CD14-positive monocyte (primary cell): ENCODE measurements at regions not wholly inside any gene's neighbourhood (a gene's known extent, or its start where the extent isn't known, plus 50 kb on each side); places are given as distances from the start of the nearest gene placed in this dataset.
"Not testable (repeated sequence)": the region's sequence is repeated elsewhere in the genome, so short reads cannot be mapped to it uniquely, and the experiment has no call there.

ENCODE experiments used
- DNase-seq, 3 donors: peaks; one replicate each; pipeline ENCODE4 v3.0.0-alpha.2; 2011 to 2022
- H2AFZ ChIP-seq: 2 replicates; pipeline ENCODE4 v1.6.0; 2012; ENCODE audit warnings: mild to moderate bottlenecking, low read depth, low read length, inconsistent platforms; ENCODE audit not compliant: insufficient read depth, poor library complexity, severe bottlenecking
- H3K27ac ChIP-seq, 2 donors: 1 replicate in 1 of 2; 2 replicates in 1 of 2; pipeline ENCODE4 v1.5.1; 2012 to 2013; ENCODE audit warnings: low read length in 2 of 2, control low read depth in 1 of 2, inconsistent platforms in 1 of 2, low read depth in 1 of 2, mild to moderate bottlenecking in 1 of 2
- H3K27me3 ChIP-seq, 2 donors: one replicate each; pipeline versions ENCODE4 v1.6.0 to v1.6.1; 2011 to 2013; ENCODE audit warnings: low read length in 2 of 2; ENCODE audit not compliant: control insufficient read depth in 2 of 2, insufficient read depth in 2 of 2
- H3K36me3 ChIP-seq, 2 donors: replicated peaks in 1 of 2; 1 replicate in 1 of 2; 2 replicates in 1 of 2; pipeline versions ENCODE4 v1.5.1 to v1.6.1; 2012 to 2013; ENCODE audit warnings: low read length in 2 of 2, control low read depth in 1 of 2, inconsistent platforms in 1 of 2, mild to moderate bottlenecking in 1 of 2; ENCODE audit not compliant: insufficient read depth in 2 of 2, control insufficient read depth in 1 of 2
- H3K4me1 ChIP-seq, 2 donors: 1 replicate in 1 of 2; 2 replicates in 1 of 2; pipeline versions ENCODE4 v1.5.1 to v1.6.1; 2012 to 2013; ENCODE audit warnings: low read length in 2 of 2, control low read depth in 1 of 2, inconsistent platforms in 1 of 2, mild to moderate bottlenecking in 1 of 2, moderate library complexity in 1 of 2; ENCODE audit not compliant: insufficient read depth in 2 of 2, control insufficient read depth in 1 of 2
- H3K4me2 ChIP-seq: replicated peaks from 2 replicates; pipeline ENCODE3; 2012; ENCODE audit warnings: low read length, moderate library complexity, mild to moderate bottlenecking; ENCODE audit not compliant: poor library complexity, severe bottlenecking; ENCODE audit errors: extremely low read depth
- H3K4me3 ChIP-seq, 3 experiments: fragments of 200-600 bp in 1 of 3; sonication (generic) in 1 of 3; replicated peaks in 1 of 3; 1 replicate in 2 of 3; 2 replicates in 1 of 3; pipeline ENCODE4 v1.5.1; 2011 to 2013; ENCODE audit warnings: low read length in 3 of 3, mild to moderate bottlenecking in 3 of 3, control low read depth in 2 of 3, low read depth in 2 of 3, inconsistent platforms in 1 of 3, moderate library complexity in 1 of 3
- H3K79me2 ChIP-seq: 2 replicates; pipeline ENCODE4 v1.6.0; 2012; ENCODE audit warnings: mild to moderate bottlenecking, control low read depth, inconsistent platforms, low read length, moderate library complexity; ENCODE audit not compliant: insufficient read depth
- H3K9ac ChIP-seq: 2 replicates; pipeline ENCODE4 v1.6.0; 2017; ENCODE audit warnings: low read length, mild to moderate bottlenecking; ENCODE audit not compliant: insufficient read depth, poor library complexity, severe bottlenecking
- H3K9me3 ChIP-seq, 2 donors: replicated peaks in 1 of 2; 1 replicate in 1 of 2; 2 replicates in 1 of 2; pipeline versions ENCODE4 v1.5.1 to v1.6.1; 2012 to 2013; ENCODE audit warnings: low read length in 2 of 2, control low read depth in 1 of 2; ENCODE audit not compliant: control insufficient read depth in 1 of 2, insufficient read depth in 1 of 2
- H4K20me1 ChIP-seq: 2 replicates; pipeline ENCODE4 v1.6.0; 2012; ENCODE audit warnings: mild to moderate bottlenecking, low read length, control low read depth, moderate library complexity; ENCODE audit not compliant: insufficient read depth
- H3K27ac Mint-ChIP-seq, 7 donors: one replicate each; pipeline ENCODE4 v1.8.0; 2020; ENCODE audit warnings: mild to moderate bottlenecking in 7 of 7, mixed read lengths in 7 of 7, moderate library complexity in 6 of 7, inconsistent platforms in 2 of 7
- H3K27me3 Mint-ChIP-seq, 3 donors: one replicate each; pipeline ENCODE4 v1.8.0; 2021 to 2022; ENCODE audit warnings: low read depth in 3 of 3, mild to moderate bottlenecking in 3 of 3, mixed read lengths in 3 of 3, moderate library complexity in 3 of 3, inconsistent platforms in 1 of 3
- H3K36me3 Mint-ChIP-seq, 2 donors: one replicate each; pipeline ENCODE4 v1.8.0; 2020; ENCODE audit warnings: mixed read lengths in 2 of 2, inconsistent platforms in 1 of 2, mild to moderate bottlenecking in 1 of 2
- H3K4me1 Mint-ChIP-seq: one replicate; pipeline ENCODE4 v1.8.0; 2020; ENCODE audit warnings: mild to moderate bottlenecking, mixed read lengths
- H3K4me3 Mint-ChIP-seq, 2 donors: one replicate each; pipeline ENCODE4 v1.8.0; 2020; ENCODE audit warnings: mild to moderate bottlenecking in 2 of 2, mixed read lengths in 2 of 2, moderate library complexity in 1 of 2
- H3K9me3 Mint-ChIP-seq, 7 donors: one replicate each; pipeline ENCODE4 v1.8.0; 2020 to 2022; ENCODE audit warnings: mixed read lengths in 7 of 7, mild to moderate bottlenecking in 6 of 7, moderate library complexity in 6 of 7, inconsistent platforms in 2 of 7
- WGBS: methylation state at CpG from one replicate; pipeline ENCODE4 v1.1.5; 2013; ENCODE audit warnings: missing lambda C conversion rate; ENCODE audit not compliant: insufficient coverage; 5-methylcytosine and 5-hydroxymethylcytosine counted together
- intact Hi-C, 2 donors: fragments of 100-400 bp; cut with micrococcal nuclease; formaldehyde crosslinking; loops; one replicate each; pipeline versions ENCODE4 v1.15.0 to v1.15.1; 2023
- TF ChIP-seq, protein P1 (sequence below): fragments of 200-600 bp; IDR thresholded peaks from one replicate; pipeline ENCODE4 v1.8.0; 2022; ENCODE audit warnings: antibody characterized with exemption, mild to moderate bottlenecking

DNA sequence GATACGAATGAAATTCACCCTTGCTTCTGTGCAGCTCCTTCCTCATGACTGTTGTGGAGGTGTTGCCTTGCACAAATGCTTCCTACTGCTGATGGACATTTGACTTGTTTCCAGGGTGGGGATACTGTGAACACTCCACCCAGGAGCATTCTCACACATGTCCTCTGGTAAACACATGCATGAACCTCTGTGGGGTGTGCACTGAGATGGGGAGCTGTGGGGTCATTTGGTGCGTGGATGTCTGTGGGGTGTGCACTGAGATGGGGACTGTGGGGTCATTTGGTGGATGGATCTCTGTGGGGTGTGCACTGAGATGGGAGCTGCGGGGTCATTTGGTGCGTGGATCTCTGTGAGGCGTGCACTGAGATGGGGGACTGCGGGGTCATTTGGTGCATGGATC lies 72.9 kb upstream of the IRX4 start:
- Histone ChIP-seq H3K4me2 (no peak overlapping the region), H3K4me1 (no peaks in the 10 kb centered on the region), H3K4me3 (no peak overlapping the region), H3K79me2 (no peaks in the 10 kb centered on the region), H3K27ac (no peak overlapping the region), H2AFZ (no peak overlapping the region), H3K27me3 (peaks cover 0 to 6% of the 10 kb centered on the region in 2 donors), H4K20me1 (no peaks in the 10 kb centered on the region), H3K36me3 (no peaks in the 10 kb centered on the region), H3K9ac (no peak overlapping the region), H3K9me3 (peaks cover 0 to 4% of the 10 kb centered on the region in 2 donors)
- peaks cover 12 to 20% (median 18%) of the 10 kb centered on the region in 3 donors for H3K27me3 Mint-ChIP-seq
- no peak overlapping the region for H3K4me3 Mint-ChIP-seq
- whole genome bisulfite sequencing = 95% methylated on average over 5 of the region's 6 CpGs
- intact Hi-C loops = no loop called here
- no peaks in the 10 kb centered on the region for H3K36me3 Mint-ChIP-seq
- no peak for DNase-seq
- no peak overlapping the region for H3K27ac Mint-ChIP-seq
- H3K4me1 Mint-ChIP-seq = no peaks in the 10 kb centered on the region
- peaks cover 0 to 2% (median 0%) of the 10 kb centered on the region in 7 donors for H3K9me3 Mint-ChIP-seq
- TF ChIP-seq, protein P1, sequence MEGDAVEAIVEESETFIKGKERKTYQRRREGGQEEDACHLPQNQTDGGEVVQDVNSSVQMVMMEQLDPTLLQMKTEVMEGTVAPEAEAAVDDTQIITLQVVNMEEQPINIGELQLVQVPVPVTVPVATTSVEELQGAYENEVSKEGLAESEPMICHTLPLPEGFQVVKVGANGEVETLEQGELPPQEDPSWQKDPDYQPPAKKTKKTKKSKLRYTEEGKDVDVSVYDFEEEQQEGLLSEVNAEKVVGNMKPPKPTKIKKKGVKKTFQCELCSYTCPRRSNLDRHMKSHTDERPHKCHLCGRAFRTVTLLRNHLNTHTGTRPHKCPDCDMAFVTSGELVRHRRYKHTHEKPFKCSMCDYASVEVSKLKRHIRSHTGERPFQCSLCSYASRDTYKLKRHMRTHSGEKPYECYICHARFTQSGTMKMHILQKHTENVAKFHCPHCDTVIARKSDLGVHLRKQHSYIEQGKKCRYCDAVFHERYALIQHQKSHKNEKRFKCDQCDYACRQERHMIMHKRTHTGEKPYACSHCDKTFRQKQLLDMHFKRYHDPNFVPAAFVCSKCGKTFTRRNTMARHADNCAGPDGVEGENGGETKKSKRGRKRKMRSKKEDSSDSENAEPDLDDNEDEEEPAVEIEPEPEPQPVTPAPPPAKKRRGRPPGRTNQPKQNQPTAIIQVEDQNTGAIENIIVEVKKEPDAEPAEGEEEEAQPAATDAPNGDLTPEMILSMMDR = no peak

DNA sequence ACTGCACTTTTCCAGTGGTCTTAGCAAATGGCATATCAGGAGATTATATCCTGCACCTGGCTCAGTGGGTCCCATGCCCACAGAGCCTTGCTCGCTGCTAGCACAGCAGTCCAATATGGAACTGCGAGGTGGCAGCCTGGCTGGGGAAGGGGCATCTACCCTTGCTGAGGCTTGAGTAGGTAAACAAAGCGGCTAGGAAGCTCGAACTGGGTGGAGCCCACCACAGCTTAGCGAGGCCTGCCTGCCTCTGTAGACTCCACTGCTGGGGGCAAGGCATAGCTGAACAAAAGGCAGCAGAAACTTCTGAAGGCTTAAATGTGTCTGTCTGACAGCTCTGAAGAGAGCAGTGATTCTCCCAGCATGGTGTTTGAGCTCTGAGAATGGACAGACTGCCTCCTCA lies 71.0 kb upstream of the IRX4 start:
- H3K27me3 Mint-ChIP-seq = peaks cover 12 to 20% (median 20%) of the 10 kb centered on the region in 3 donors
- not testable (repeated sequence) for H3K4me3 ChIP-seq

More for the DNA sequence above, 71.0 kb upstream of the IRX4 start:
- H2AFZ ChIP-seq, H3K79me2 ChIP-seq, H3K9me3 Mint-ChIP-seq, H3K4me1 Mint-ChIP-seq, H3K27ac ChIP-seq, H3K27me3 ChIP-seq, intact Hi-C loops, H3K36me3 Mint-ChIP-seq, H3K4me2 ChIP-seq, H3K4me1 ChIP-seq, H3K36me3 ChIP-seq, H3K9me3 ChIP-seq, H3K9ac ChIP-seq, H3K4me3 Mint-ChIP-seq, H4K20me1 ChIP-seq, H3K27ac Mint-ChIP-seq, DNase-seq: not testable (repeated sequence)
- 87% methylated on average over 5 of the region's 5 CpGs for WGBS
